NB4 (cell line): ENCODE measurements at regions not wholly inside any gene's neighbourhood (a gene's known extent, or its start where the extent isn't known, plus 50 kb on each side); places are given as distances from the start of the nearest gene placed in this dataset.
"Not testable (repeated sequence)": the region's sequence is repeated elsewhere in the genome, so short reads cannot be mapped to it uniquely, and the experiment has no call there.

Experiments
- DNase-seq: peaks from one replicate; pipeline ENCODE4 v3.0.0; 2010; ENCODE audit warnings: low read depth
- H3K4me3 ChIP-seq: one replicate; pipeline ENCODE4 v1.5.1; 2011; ENCODE audit warnings: mild to moderate bottlenecking, low read depth, low read length, moderate library complexity
- MYC ChIP-seq: IDR thresholded peaks from 2 replicates; pipeline ENCODE4 v1.6.1; 2011; ENCODE audit warnings: low read depth, low read length
- POLR2A ChIP-seq: IDR thresholded peaks from 2 replicates; pipeline ENCODE4 v1.6.1; 2011; ENCODE audit warnings: mild to moderate bottlenecking; ENCODE audit not compliant: insufficient read length; ENCODE audit errors: extremely low read depth
- TF ChIP-seq, protein P1 (sequence below): IDR thresholded peaks from one replicate; pipeline ENCODE4 v1.5.1; 2012; ENCODE audit warnings: low read depth, low read length
- TF ChIP-seq, protein P2 (sequence below): IDR thresholded peaks from 2 replicates; pipeline ENCODE4 v1.6.1; 2011; ENCODE audit warnings: low read depth, low read length

DNA sequence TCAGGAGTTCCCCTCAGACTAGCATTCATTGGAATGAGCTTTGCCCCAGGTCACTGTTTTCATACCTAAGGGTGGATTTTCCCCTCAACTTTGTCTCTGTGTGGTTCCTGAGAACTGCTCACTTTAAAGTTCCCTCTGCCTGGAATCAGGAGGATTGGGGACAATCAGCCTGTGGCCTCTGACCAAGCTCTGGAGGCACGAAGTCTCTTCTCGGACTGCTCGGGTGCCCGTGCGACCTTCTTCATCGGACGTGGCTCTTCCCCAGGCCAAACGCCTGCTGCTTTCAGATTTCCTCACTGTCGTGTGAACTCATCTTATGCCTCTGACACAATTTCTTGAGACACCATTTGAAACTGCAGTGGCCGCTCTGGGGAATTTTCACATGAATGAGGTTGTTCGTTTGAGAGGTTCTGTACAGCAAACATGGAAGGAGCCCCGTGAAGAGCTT lies 153.7 kb upstream of the PZP start:
- H3K4me3 ChIP-seq = no peak overlapping the region
- TF ChIP-seq, protein P1, sequence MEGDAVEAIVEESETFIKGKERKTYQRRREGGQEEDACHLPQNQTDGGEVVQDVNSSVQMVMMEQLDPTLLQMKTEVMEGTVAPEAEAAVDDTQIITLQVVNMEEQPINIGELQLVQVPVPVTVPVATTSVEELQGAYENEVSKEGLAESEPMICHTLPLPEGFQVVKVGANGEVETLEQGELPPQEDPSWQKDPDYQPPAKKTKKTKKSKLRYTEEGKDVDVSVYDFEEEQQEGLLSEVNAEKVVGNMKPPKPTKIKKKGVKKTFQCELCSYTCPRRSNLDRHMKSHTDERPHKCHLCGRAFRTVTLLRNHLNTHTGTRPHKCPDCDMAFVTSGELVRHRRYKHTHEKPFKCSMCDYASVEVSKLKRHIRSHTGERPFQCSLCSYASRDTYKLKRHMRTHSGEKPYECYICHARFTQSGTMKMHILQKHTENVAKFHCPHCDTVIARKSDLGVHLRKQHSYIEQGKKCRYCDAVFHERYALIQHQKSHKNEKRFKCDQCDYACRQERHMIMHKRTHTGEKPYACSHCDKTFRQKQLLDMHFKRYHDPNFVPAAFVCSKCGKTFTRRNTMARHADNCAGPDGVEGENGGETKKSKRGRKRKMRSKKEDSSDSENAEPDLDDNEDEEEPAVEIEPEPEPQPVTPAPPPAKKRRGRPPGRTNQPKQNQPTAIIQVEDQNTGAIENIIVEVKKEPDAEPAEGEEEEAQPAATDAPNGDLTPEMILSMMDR = no peak
- no peak for TF ChIP-seq MYC
- TF ChIP-seq, protein P2, sequence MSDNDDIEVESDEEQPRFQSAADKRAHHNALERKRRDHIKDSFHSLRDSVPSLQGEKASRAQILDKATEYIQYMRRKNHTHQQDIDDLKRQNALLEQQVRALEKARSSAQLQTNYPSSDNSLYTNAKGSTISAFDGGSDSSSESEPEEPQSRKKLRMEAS = no peak
- no peak for TF ChIP-seq POLR2A
- DNase-seq = no peak

DNA sequence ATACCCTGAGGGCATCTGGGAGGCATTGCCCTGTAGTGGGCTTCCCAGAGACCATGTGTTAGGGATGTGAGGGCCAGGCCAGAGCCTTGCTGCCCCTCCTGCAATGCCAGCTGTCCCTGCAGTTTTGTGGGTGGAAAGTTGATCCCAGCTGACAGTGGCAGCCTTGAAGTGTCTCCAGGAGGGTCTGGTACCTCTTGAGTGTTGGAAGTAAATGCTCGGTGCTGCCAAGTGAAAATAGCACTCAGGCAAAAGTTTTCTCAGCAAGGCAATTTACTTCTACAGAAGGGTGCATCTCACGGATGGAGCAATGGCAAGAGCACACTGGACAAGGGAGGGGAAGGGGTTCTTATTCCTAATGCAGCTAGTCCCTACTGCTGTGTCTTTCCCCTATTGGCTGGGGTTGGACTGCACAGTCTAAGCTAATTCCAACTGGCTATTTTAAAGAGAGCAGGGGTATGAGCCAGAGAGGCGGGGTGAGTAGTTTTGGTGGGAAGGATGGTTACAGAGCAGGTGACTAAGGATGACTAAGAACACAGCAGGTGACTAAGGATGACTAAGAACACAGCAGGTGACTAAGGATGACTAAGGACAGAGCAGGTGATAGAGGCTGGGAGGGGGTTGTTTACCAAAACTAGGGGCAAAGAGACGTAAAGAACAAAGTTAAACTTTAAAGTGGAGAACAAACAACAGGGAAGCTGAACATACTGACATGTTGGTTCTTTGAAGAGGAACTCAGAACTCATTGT lies 146.0 kb upstream of the PZP start:
- H3K4me3 ChIP-seq, DNase-seq: not testable (repeated sequence)

DNA sequence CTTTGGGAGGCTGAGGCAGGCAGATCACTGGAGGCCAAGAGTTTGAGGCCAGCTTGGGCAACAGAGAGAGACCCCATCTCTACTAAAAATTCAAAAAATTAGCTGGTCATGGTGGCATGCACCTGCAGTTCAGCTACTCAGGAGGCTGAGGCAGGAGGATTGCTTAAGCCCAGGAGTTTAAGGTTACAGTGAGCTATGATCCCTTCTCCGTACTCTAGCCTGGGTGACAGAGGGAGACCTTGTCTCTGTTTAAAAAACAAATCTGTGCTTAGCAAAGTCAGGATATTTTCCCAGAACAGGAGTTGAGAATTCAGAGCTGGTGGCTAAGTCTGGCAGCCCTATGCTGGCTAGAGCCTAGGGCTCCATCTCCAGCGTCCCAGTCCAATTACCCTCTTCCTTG lies 142.9 kb upstream of the PZP start:
- TF ChIP-seq MYC (no peak), POLR2A (no peak)
- TF ChIP-seq, protein P2 = no peak
- TF ChIP-seq, protein P1 = no peak
- H3K4me3 ChIP-seq = no peak overlapping the region
- DNase-seq = no peak

DNA sequence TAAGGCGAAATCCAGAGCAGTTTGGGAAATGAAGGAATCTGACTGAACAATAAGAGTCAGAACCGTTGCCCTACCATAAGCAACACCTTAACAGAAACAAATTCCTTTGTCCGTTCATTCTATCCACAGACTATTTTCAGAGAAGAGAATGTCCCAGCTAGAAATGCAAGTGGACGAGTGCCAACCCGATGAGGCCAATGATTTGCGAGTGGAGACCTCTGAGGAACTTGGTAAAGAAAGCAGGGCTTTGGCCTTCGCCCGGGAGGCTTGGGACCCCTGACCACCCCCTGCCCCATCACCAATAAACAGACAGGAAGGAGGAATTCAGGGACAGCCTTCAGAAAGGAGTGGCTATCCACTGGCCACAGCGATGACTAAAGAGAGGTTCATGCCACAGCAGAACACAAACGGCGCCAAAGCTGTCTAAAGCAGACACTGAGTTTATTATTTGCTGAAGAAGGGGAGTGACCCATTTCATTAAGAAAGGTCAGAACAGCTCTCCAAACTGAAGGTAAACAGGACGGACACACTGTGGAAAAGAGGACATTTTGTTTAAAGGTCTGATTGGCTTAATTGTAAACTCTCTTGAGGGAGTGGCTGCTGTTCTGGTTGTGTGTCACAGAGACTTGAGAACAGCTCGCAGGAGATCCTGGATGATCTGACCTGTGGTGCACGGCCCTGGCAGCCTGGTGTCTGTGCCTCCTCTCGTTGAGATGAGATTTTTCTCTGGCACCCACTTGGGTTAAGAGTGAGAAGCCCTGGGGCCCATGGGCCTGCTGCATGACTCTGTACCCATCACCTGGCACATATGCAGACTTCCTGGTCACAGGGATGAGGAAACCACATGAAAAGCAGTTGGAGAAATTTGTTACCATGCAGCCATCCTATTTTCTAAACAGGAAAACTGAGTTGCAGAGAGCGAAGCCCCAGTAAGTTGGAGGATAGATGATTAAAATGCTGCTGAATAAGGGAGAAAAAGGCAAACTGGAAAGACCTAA lies 142.0 kb upstream of the PZP start:
- no peak overlapping the region for H3K4me3 ChIP-seq
- DNase-seq = no peak
- TF ChIP-seq, protein P1 = no peak
- TF ChIP-seq MYC (no peak), POLR2A (no peak)
- TF ChIP-seq, protein P2 = no peak

DNA sequence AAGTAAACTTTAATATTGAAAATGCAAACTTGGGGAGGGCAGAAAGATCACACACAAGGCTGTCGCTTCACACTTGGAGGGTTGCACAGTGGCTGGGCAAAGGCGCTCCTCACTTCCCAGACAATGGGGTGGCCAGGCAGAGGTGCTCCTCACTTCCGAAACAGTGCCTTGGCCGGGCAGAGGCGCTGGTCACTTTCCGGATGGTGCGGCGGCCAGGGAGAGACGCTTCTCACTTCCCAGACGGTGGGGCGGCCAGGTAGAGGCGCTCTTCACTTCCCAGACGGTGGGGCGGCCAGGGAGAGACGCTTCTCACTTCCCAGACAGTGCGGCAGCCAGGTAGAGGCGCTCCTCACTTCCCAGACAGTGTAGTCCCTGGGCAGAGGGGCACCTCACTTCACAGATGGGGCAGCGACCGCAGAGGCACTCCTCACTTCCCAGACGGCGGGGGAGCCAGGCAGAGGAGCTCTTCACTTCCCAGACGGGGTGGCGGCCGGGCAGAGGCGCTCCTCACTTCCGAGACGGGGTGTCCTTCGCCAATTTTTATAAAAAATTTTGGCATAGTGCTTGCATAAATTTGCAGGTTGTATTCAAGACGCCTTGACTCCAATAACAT lies 140.8 kb upstream of the PZP start:
- no peak overlapping the region for H3K4me3 ChIP-seq
- no peak for TF ChIP-seq POLR2A
- TF ChIP-seq, protein P1 = no peak
- TF ChIP-seq, protein P2 = no peak
- TF ChIP-seq MYC = no peak
- DNase-seq = no peak
